ENCODE measurements at regions not wholly inside any gene's neighbourhood (a gene's known extent, or its start where the extent isn't known, plus 50 kb on each side); places are given as distances from the start of the nearest gene placed in this dataset.

DNA sequence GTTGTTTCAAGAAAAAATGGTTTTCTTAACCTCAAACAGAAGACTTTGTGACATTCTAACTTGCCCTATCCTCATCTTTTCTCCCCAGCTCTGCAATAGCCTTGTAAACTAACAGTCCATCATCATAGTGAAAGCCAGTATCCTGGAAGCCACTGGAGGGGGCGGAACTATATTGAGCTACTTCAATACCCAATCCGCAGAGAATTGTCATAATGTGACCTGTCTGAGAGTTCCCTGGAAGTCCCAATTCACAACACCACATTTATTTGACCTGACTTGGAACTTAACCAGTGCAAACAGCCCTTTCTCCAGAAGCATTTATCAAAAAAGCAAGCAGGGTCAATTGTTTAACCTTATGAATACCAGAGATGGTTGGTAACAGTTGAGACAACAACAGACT lies 747.6 kb upstream of the GRM7 start:
- Histone ChIP-seq H3K4me3 (ENCODE audit: insufficient read depth, low read length, poor library complexity, severe bottlenecking) (no peak overlapping the region), H3K36me3 (ENCODE audit: low read length) (no peaks in the 10 kb centered on the region), H3K4me2 (ENCODE audit: low read depth, low read length, poor library complexity, severe bottlenecking) (no peak overlapping the region), H3K9me2 (replicated peaks; ENCODE audit: insufficient read depth, low read length) (no peaks in the 10 kb centered on the region), H3K27me3 (ENCODE audit: low read length) (no peaks in the 10 kb centered on the region), H2AFZ (ENCODE audit: low read depth, low read length, severe bottlenecking) (no peak overlapping the region), H3K9me3 (ENCODE audit: insufficient read depth, low read length) (no peaks in the 10 kb centered on the region), H3K79me2 (ENCODE audit: insufficient read depth, low read length) (no peaks in the 10 kb centered on the region), H4K20me1 (ENCODE audit: low read depth, low read length) (no peaks in the 10 kb centered on the region), H3K9ac (ENCODE audit: low read length) (no peak overlapping the region), H3K27ac (ENCODE audit: low read depth, low read length) (no peak overlapping the region), H3F3A (ENCODE audit: insufficient read depth) (no peaks in the 10 kb centered on the region)
- TF ChIP-seq CTCF (IDR thresholded peaks at IDR 0.05; ENCODE audit: insufficient read depth, low read length, poor library complexity, severe bottlenecking) (no peak), EZH2phosphoT487 (conservative IDR thresholded peaks at IDR 0.05; ENCODE audit: low read length) (no peak)

DNA sequence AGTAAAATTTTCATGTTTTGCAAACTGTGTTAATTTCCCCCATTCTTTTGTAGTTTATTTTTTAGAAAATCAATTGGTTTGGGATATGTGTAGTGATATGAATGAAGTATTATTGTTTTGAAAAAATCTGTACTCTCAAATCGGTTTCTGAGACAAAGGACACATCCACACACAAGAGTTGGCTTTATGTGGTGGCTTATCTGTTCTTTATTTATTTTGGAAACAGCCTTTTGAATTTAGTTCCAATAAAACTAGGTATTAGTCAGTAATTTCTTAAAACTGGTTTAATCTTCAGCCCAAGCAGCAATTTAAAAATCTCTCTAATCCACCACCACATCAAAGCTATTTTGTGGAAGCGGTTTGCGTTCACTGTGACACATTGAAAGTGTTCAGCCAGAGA lies 741.5 kb upstream of the GRM7 start:
- no peak for TF ChIP-seq EZH2phosphoT487 (conservative IDR thresholded peaks at IDR 0.05; ENCODE audit: low read length)
- TF ChIP-seq CTCF (IDR thresholded peaks at IDR 0.05; ENCODE audit: insufficient read depth, low read length, poor library complexity, severe bottlenecking), result no peak
- Histone ChIP-seq H3K4me2 (ENCODE audit: low read depth, low read length, poor library complexity, severe bottlenecking) (no peak overlapping the region), H3K9ac (ENCODE audit: low read length) (no peak overlapping the region), H3K9me2 (replicated peaks; ENCODE audit: insufficient read depth, low read length) (no peaks in the 10 kb centered on the region), H3K27ac (ENCODE audit: low read depth, low read length) (no peak overlapping the region), H3F3A (ENCODE audit: insufficient read depth) (no peaks in the 10 kb centered on the region), H3K9me3 (ENCODE audit: insufficient read depth, low read length) (no peaks in the 10 kb centered on the region), H3K79me2 (ENCODE audit: insufficient read depth, low read length) (no peaks in the 10 kb centered on the region), H2AFZ (ENCODE audit: low read depth, low read length, severe bottlenecking) (no peak overlapping the region), H3K4me3 (ENCODE audit: insufficient read depth, low read length, poor library complexity, severe bottlenecking) (no peak overlapping the region), H3K36me3 (ENCODE audit: low read length) (no peaks in the 10 kb centered on the region), H4K20me1 (ENCODE audit: low read depth, low read length) (no peaks in the 10 kb centered on the region), H3K27me3 (ENCODE audit: low read length) (no peaks in the 10 kb centered on the region)

GRCh38 chr3:6120786-6121185 lies 740.1 kb upstream of the GRM7 start:
- TF ChIP-seq CTCF (IDR thresholded peaks at IDR 0.05; ENCODE audit: insufficient read depth, low read length, poor library complexity, severe bottlenecking), result no peak
- TF ChIP-seq EZH2phosphoT487 (conservative IDR thresholded peaks at IDR 0.05; ENCODE audit: low read length), result no peak
- Histone ChIP-seq H3K36me3 (ENCODE audit: low read length) (no peaks in the 10 kb centered on the region), H3K9ac (ENCODE audit: low read length) (no peak overlapping the region), H3K9me3 (ENCODE audit: insufficient read depth, low read length) (no peaks in the 10 kb centered on the region), H3K4me3 (ENCODE audit: insufficient read depth, low read length, poor library complexity, severe bottlenecking) (no peak overlapping the region), H3K4me2 (ENCODE audit: low read depth, low read length, poor library complexity, severe bottlenecking) (no peak overlapping the region), H2AFZ (ENCODE audit: low read depth, low read length, severe bottlenecking) (no peak overlapping the region), H4K20me1 (ENCODE audit: low read depth, low read length) (no peaks in the 10 kb centered on the region), H3F3A (ENCODE audit: insufficient read depth) (no peaks in the 10 kb centered on the region), H3K79me2 (ENCODE audit: insufficient read depth, low read length) (no peaks in the 10 kb centered on the region), H3K27ac (ENCODE audit: low read depth, low read length) (no peak overlapping the region), H3K9me2 (replicated peaks; ENCODE audit: insufficient read depth, low read length) (no peaks in the 10 kb centered on the region), H3K27me3 (ENCODE audit: low read length) (no peaks in the 10 kb centered on the region)

DNA sequence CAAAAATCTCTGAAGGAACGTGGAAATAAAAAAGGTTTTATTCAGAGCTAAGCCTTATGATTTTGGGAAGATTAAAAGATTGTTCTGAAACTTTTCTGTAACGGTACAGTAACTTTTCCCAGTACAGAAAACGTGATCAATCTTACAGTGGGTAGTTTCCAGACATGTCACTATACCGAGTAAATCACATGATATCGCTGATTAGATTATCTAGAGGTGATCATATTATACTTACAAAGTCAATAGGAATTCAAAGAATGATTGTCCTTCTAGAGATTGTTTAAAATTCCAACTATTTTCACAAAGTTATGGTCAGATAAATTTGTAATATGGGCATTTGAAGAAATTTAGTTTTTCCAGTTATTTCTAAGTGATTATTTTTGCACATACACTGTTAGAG lies 736.0 kb upstream of the GRM7 start:
- H3K79me2 ChIP-seq (ENCODE audit: insufficient read depth, low read length), result no peaks in the 10 kb centered on the region
- no peak overlapping the region for H3K4me2 ChIP-seq (ENCODE audit: low read depth, low read length, poor library complexity, severe bottlenecking)
- H3K9ac ChIP-seq (ENCODE audit: low read length), result no peak overlapping the region
- no peaks in the 10 kb centered on the region for H3K9me2 ChIP-seq (replicated peaks; ENCODE audit: insufficient read depth, low read length)
- no peaks in the 10 kb centered on the region for H4K20me1 ChIP-seq (ENCODE audit: low read depth, low read length)
- no peaks in the 10 kb centered on the region for H3K27me3 ChIP-seq (ENCODE audit: low read length)
- no peak overlapping the region for H2AFZ ChIP-seq (ENCODE audit: low read depth, low read length, severe bottlenecking)
- H3K9me3 ChIP-seq (ENCODE audit: insufficient read depth, low read length), result no peaks in the 10 kb centered on the region
- no peak overlapping the region for H3K27ac ChIP-seq (ENCODE audit: low read depth, low read length)
- no peak for TF ChIP-seq EZH2phosphoT487 (conservative IDR thresholded peaks at IDR 0.05; ENCODE audit: low read length)
- no peak for TF ChIP-seq CTCF (IDR thresholded peaks at IDR 0.05; ENCODE audit: insufficient read depth, low read length, poor library complexity, severe bottlenecking)
- no peaks in the 10 kb centered on the region for H3F3A ChIP-seq (ENCODE audit: insufficient read depth)
- H3K4me3 ChIP-seq (ENCODE audit: insufficient read depth, low read length, poor library complexity, severe bottlenecking), result no peak overlapping the region
- H3K36me3 ChIP-seq (ENCODE audit: low read length), result no peaks in the 10 kb centered on the region
